DND-41 (cell line): ENCODE measurements at regions not wholly inside any gene's neighbourhood (a gene's known extent, or its start where the extent isn't known, plus 50 kb on each side); places are given as distances from the start of the nearest gene placed in this dataset.

Source experiments
- ATAC-seq: fragments of 200-7000 bp; cut with Tn5 transposase; 3 replicates; pipeline ENCODE4 v1.9.1; 2021; ENCODE audit warnings: low read depth; ENCODE audit not compliant: insufficient read depth
- DNase-seq: peaks from one replicate; pipeline ENCODE4 v3.0.0-alpha.2; 2020
- H2AFZ ChIP-seq: 2 replicates; pipeline ENCODE4 v1.6.0; 2012; ENCODE audit warnings: low read depth, low read length
- H3K27ac ChIP-seq: 2 replicates; pipeline ENCODE4 v1.5.1; 2012; ENCODE audit warnings: low read length, inconsistent platforms
- H3K27me3 ChIP-seq: fragments of 200-600 bp; sonication (generic); 2 replicates; pipeline ENCODE4 v1.6.0; 2012; ENCODE audit warnings: low read length, mild to moderate bottlenecking, inconsistent platforms; ENCODE audit not compliant: insufficient read depth, poor library complexity
- H3K36me3 ChIP-seq: 2 replicates; pipeline ENCODE4 v1.5.1; 2012; ENCODE audit warnings: low read length, inconsistent platforms; ENCODE audit not compliant: insufficient read depth
- H3K4me1 ChIP-seq: 2 replicates; pipeline ENCODE4 v1.5.1; 2012; ENCODE audit warnings: mild to moderate bottlenecking, low read length; ENCODE audit not compliant: insufficient read depth
- H3K4me2 ChIP-seq: 2 replicates; pipeline ENCODE4 v1.6.0; 2012; ENCODE audit warnings: mild to moderate bottlenecking, moderate library complexity, low read length, inconsistent platforms; ENCODE audit not compliant: insufficient read depth
- H3K4me3 ChIP-seq, 2 experiments: fragments of 200-600 bp in 1 of 2; shearing (Covaris generic) in 1 of 2; 2 replicates each; pipeline ENCODE4 v1.5.1; 2012 to 2016; ENCODE audit warnings: inconsistent platforms in 2 of 2, low read length in 2 of 2, mild to moderate bottlenecking in 2 of 2, low read depth in 1 of 2, moderate library complexity in 1 of 2
- H3K79me2 ChIP-seq: 2 replicates; pipeline ENCODE4 v1.6.0; 2012; ENCODE audit warnings: low read length, inconsistent platforms; ENCODE audit not compliant: insufficient read depth
- H3K9ac ChIP-seq: 2 replicates; pipeline ENCODE4 v1.6.0; 2012; ENCODE audit warnings: low read depth, mild to moderate bottlenecking, inconsistent platforms, low read length, moderate library complexity
- H3K9me3 ChIP-seq: 2 replicates; pipeline ENCODE4 v1.5.1; 2012; ENCODE audit warnings: low read length, moderate library complexity, mild to moderate bottlenecking, inconsistent platforms; ENCODE audit not compliant: insufficient read depth, severe bottlenecking
- H4K20me1 ChIP-seq: 2 replicates; pipeline ENCODE4 v1.6.0; 2012; ENCODE audit warnings: low read length; ENCODE audit not compliant: insufficient read depth
- EZH2 ChIP-seq: IDR thresholded peaks from 3 replicates; pipeline ENCODE4 v1.6.1; 2012; ENCODE audit warnings: borderline replicate concordance, low read depth, mild to moderate bottlenecking, moderate library complexity, low read length, inconsistent platforms; ENCODE audit not compliant: severe bottlenecking
- TF ChIP-seq, protein P1 (sequence below): IDR thresholded peaks from 2 replicates; pipeline ENCODE4 v1.5.1; 2012; ENCODE audit warnings: borderline replicate concordance, low read length, moderate library complexity, mild to moderate bottlenecking; ENCODE audit not compliant: poor library complexity, severe bottlenecking; ENCODE audit errors: extremely low read depth

DNA sequence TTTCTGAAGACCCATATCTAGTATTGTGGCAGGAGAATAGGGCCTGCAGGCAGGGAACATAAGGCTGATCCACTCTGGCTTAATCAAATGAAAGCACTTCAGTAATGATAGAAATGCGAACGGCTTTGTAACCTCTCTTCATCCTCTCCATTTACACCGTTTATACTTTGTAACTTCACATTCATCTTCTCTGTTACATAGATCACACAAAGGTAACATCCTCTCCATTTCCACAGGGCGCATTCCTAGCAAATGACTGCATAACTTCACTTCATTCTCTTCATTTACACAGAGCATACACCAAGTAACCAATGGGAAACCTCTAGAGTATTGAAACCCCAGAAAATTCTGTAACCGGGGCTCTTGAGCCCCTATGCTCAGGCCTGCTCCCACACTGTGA is 65.5 kb upstream of the SLC34A2 start:
- no peaks in the 10 kb centered on the region for H3K4me1 ChIP-seq
- H3K4me3 ChIP-seq, result no peak overlapping the region
- TF ChIP-seq EZH2, result no peak
- TF ChIP-seq, protein P1, sequence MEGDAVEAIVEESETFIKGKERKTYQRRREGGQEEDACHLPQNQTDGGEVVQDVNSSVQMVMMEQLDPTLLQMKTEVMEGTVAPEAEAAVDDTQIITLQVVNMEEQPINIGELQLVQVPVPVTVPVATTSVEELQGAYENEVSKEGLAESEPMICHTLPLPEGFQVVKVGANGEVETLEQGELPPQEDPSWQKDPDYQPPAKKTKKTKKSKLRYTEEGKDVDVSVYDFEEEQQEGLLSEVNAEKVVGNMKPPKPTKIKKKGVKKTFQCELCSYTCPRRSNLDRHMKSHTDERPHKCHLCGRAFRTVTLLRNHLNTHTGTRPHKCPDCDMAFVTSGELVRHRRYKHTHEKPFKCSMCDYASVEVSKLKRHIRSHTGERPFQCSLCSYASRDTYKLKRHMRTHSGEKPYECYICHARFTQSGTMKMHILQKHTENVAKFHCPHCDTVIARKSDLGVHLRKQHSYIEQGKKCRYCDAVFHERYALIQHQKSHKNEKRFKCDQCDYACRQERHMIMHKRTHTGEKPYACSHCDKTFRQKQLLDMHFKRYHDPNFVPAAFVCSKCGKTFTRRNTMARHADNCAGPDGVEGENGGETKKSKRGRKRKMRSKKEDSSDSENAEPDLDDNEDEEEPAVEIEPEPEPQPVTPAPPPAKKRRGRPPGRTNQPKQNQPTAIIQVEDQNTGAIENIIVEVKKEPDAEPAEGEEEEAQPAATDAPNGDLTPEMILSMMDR, result no peak
- no peak overlapping the region for H3K27ac ChIP-seq
- no peaks in the 10 kb centered on the region for H3K27me3 ChIP-seq
- H3K4me2 ChIP-seq, result no peak overlapping the region
- H3K9ac ChIP-seq, result no peak overlapping the region
- no peak for ATAC-seq
- H3K36me3 ChIP-seq, result no peaks in the 10 kb centered on the region
- no peak overlapping the region for H2AFZ ChIP-seq
- no peaks in the 10 kb centered on the region for H3K79me2 ChIP-seq
- no peak for DNase-seq
- no peaks in the 10 kb centered on the region for H3K9me3 ChIP-seq
- no peaks in the 10 kb centered on the region for H4K20me1 ChIP-seq

DNA sequence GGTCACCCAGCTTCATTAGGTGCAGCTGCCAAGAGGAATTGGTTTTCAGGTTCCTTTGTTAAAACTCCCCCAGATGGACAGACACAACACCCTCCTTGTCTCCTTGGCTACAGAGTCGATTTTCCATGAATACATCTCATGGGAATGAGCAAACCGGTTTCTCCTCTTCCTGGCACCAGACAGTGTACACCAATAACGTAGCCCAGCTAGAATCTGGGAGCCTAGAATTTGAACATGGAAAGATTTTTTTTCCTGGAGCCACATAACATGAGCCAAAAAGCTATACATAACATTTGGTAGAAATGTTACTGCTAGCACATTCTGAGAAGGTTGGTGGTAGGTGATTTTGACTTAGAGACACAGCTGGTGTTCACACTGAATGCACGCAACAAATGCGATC is 62.9 kb upstream of the SLC34A2 start:
- Histone ChIP-seq H3K4me2 (no peak overlapping the region), H3K9ac (no peak overlapping the region), H3K9me3 (peaks cover 5% of the 10 kb centered on the region), H3K36me3 (no peaks in the 10 kb centered on the region), H3K27me3 (no peaks in the 10 kb centered on the region), H3K27ac (no peak overlapping the region), H3K4me3 (no peak overlapping the region), H3K79me2 (no peaks in the 10 kb centered on the region), H3K4me1 (no peaks in the 10 kb centered on the region), H4K20me1 (no peaks in the 10 kb centered on the region), H2AFZ (no peak overlapping the region)
- DNase-seq (no peak), ATAC-seq (no peak)
- TF ChIP-seq EZH2, result no peak
- TF ChIP-seq, protein P1, result no peak
